OCI-LY1 (cell line): ENCODE measurements at regions not wholly inside any gene's neighbourhood (a gene's known extent, or its start where the extent isn't known, plus 50 kb on each side); places are given as distances from the start of the nearest gene placed in this dataset.
"Not testable (repeated sequence)": the region's sequence is repeated elsewhere in the genome, so short reads cannot be mapped to it uniquely, and the experiment has no call there.

ENCODE experiments used
- CTCF ChIP-seq: fragments of 200-600 bp; sonication (generic), shearing (Covaris generic); IDR thresholded peaks from 2 replicates; pipeline ENCODE4 v1.5.1; 2017; ENCODE audit warnings: mild to moderate bottlenecking, antibody characterized with exemption, low read length, moderate library complexity, mixed read lengths
- EZH2 ChIP-seq: fragments of 200-600 bp; sonication (generic), shearing (Covaris generic); IDR thresholded peaks from 2 replicates; pipeline ENCODE4 v1.8.0; 2017; ENCODE audit warnings: borderline replicate concordance, mixed run types, mild to moderate bottlenecking, antibody characterized with exemption, low read length, moderate library complexity, mixed read lengths

GRCh38 chr16:21525029-21525895 lies 74.1 kb upstream of the METTL9 start:
- not testable (repeated sequence) for TF ChIP-seq CTCF, EZH2
